ENCODE measurements at regions not wholly inside any gene's neighbourhood (a gene's known extent, or its start where the extent isn't known, plus 50 kb on each side); places are given as distances from the start of the nearest gene placed in this dataset.

- no peak for TF ChIP-seq HDGF (IDR thresholded peaks at IDR 0.05; ENCODE audit: borderline replicate concordance)
- no peak for TF ChIP-seq FOXK2 (IDR thresholded peaks at IDR 0.05)
- no peak for TF ChIP-seq NFRKB (IDR thresholded peaks at IDR 0.05)
Observed at GRCh38 chr4:175306436-175306835, 388.3 kb downstream of the ADAM29 start.
